GM12878 (cell line): ENCODE measurements at regions not wholly inside any gene's neighbourhood (a gene's known extent, or its start where the extent isn't known, plus 50 kb on each side); places are given as distances from the start of the nearest gene placed in this dataset.

ENCODE experiments used
- ATAC-seq: fragments of 200-7000 bp; cut with Tn5 transposase; 3 replicates; pipeline ENCODE4 v1.9.1; 2020; ENCODE audit warnings: mild to moderate bottlenecking, moderate library complexity
- BruUV-seq: library from RNA; stranded (reverse); fragments of 400-500 nt; replicated peaks from 2 replicates; lab custom pipeline; 2021; lab: Mats Ljungman, UMichigan
- CTCF ChIA-PET: fragments of 300-600 bp; sonication (Branson Sonifier 250); formaldehyde crosslinking; extraction: SDS; loops from one replicate; lab custom pipeline; 2021; ENCODE audit warnings: inconsistent platforms; lab: Yijun Ruan, JAX
- POLR2A ChIA-PET: fragments of 350-600 bp; formaldehyde crosslinking; extraction: SDS; loops from one replicate; lab custom pipeline; 2021; ENCODE audit warnings: inconsistent platforms; lab: Charles Lee
- RAD21 ChIA-PET: fragments of 300-600 bp; sonication (Branson Sonifier 250); formaldehyde crosslinking; loops from one replicate; lab custom pipeline; 2023; ENCODE audit warnings: antibody characterized with exemption; ENCODE audit not compliant: unreplicated experiment; lab: Charles Lee
- SMC1A ChIA-PET: fragments of 300-600 bp; sonication (Branson Sonifier 250); formaldehyde crosslinking; loops from one replicate; lab custom pipeline; 2023; ENCODE audit not compliant: unreplicated experiment, uncharacterized antibody; lab: Charles Lee
- DNase-seq: peaks from one replicate; pipeline ENCODE4 v3.0.0-alpha.2; 2011; ENCODE audit warnings: low read depth, low spot score
- FAIRE-seq: peaks from 3 replicates; lab custom pipeline; 2011; peaks lifted over from hg19 to GRCh38; lab: Jason Lieb, UNC
- H2AFZ ChIP-seq: 2 replicates; pipeline ENCODE4 v1.6.0; 2011; ENCODE audit warnings: low read depth, low read length, control low read depth; ENCODE audit not compliant: control insufficient read depth
- H3K27ac ChIP-seq: 2 replicates; pipeline ENCODE4 v1.5.1; 2011; ENCODE audit warnings: control low read depth; ENCODE audit not compliant: control insufficient read depth, insufficient read depth
- H3K27me3 ChIP-seq, 2 experiments: replicated peaks in 1 of 2; 2 replicates each; pipeline versions ENCODE4 v1.6.0 to v1.6.1; 2011; ENCODE audit warnings: low read length in 1 of 2; ENCODE audit not compliant: control insufficient read depth in 2 of 2, insufficient read depth in 2 of 2
- H3K36me3 ChIP-seq, 2 experiments: 2 replicates each; pipeline ENCODE4 v1.5.1; 2011; ENCODE audit warnings: low read length in 1 of 2; ENCODE audit not compliant: control insufficient read depth in 2 of 2, insufficient read depth in 2 of 2
- H3K4me1 ChIP-seq: 2 replicates; pipeline ENCODE4 v1.6.1; 2011; ENCODE audit warnings: mild to moderate bottlenecking, low read length, moderate library complexity, mixed read lengths; ENCODE audit not compliant: control insufficient read depth, insufficient read depth
- H3K4me2 ChIP-seq: 2 replicates; pipeline ENCODE4 v1.6.0; 2011; ENCODE audit warnings: control low read depth; ENCODE audit not compliant: control insufficient read depth, insufficient read depth
- H3K4me3 ChIP-seq: fragments of 200-600 bp; sonication (generic); 2 replicates; pipeline ENCODE4 v1.5.1; 2016
- H3K79me2 ChIP-seq: 2 replicates; pipeline ENCODE4 v1.6.0; 2011; ENCODE audit warnings: low read length; ENCODE audit not compliant: control insufficient read depth, insufficient read depth
- H3K9ac ChIP-seq: 2 replicates; pipeline ENCODE4 v1.8.0; 2011; ENCODE audit warnings: low read length, control low read depth, mixed read lengths; ENCODE audit not compliant: control insufficient read depth, insufficient read depth
- H3K9me3 ChIP-seq: replicated peaks from 3 replicates; pipeline ENCODE4 v1.5.1; 2011; ENCODE audit warnings: mild to moderate bottlenecking, low read length; ENCODE audit not compliant: control insufficient read depth, insufficient read depth
- H4K20me1 ChIP-seq: 2 replicates; pipeline ENCODE4 v1.6.0; 2011; ENCODE audit not compliant: control insufficient read depth, insufficient read depth
- CBFB ChIP-seq: IDR thresholded peaks from 2 replicates; pipeline ENCODE4 v1.6.1; 2016; ENCODE audit warnings: antibody characterized with exemption, low read depth
- CREB1 ChIP-seq: IDR thresholded peaks from 2 replicates; pipeline ENCODE4 v1.6.1; 2012; ENCODE audit warnings: low read depth, mild to moderate bottlenecking, inconsistent platforms
- CTCF ChIP-seq, 3 experiments: IDR thresholded peaks in 2 of 3; conservative IDR thresholded peaks in 1 of 3; 2 replicates each; pipeline ENCODE4 v1.5.1; 2011; ENCODE audit warnings: low read depth in 3 of 3, low read length in 3 of 3, mild to moderate bottlenecking in 3 of 3, control low read depth in 2 of 3, moderate library complexity in 2 of 3, inconsistent platforms in 1 of 3, mixed read lengths in 1 of 3; ENCODE audit not compliant: control insufficient read depth in 2 of 3, insufficient read depth in 1 of 3; ENCODE audit errors: extremely low read depth in 1 of 3
- E4F1 ChIP-seq: fragments of 450-650 bp; IDR thresholded peaks from 2 replicates; pipeline ENCODE4 v1.6.1; 2018; ENCODE audit warnings: borderline replicate concordance, mild to moderate bottlenecking; ENCODE audit not compliant: partially characterized antibody
- ETV6 ChIP-seq, 2 experiments: fragments of 450-650 bp in 1 of 2; IDR thresholded peaks in 1 of 2; conservative IDR thresholded peaks in 1 of 2; 2 replicates each; pipeline ENCODE4 v1.6.1; 2014; ENCODE audit warnings: antibody characterized with exemption in 1 of 2, borderline replicate concordance in 1 of 2, low read depth in 1 of 2, mild to moderate bottlenecking in 1 of 2, moderate library complexity in 1 of 2
- FOXM1 ChIP-seq: IDR thresholded peaks from 2 replicates; pipeline ENCODE4 v1.6.1; 2012; ENCODE audit warnings: low read depth, mild to moderate bottlenecking, inconsistent platforms, low read length, moderate library complexity
- HDAC6 ChIP-seq: fragments of 200-600 bp; sonication (generic); IDR thresholded peaks from one replicate; pipeline ENCODE4 v1.8.0; 2017; ENCODE audit warnings: antibody characterized with exemption; ENCODE audit not compliant: unreplicated experiment
- IRF4 ChIP-seq: IDR thresholded peaks from 2 replicates; pipeline ENCODE4 v1.6.1; 2011; ENCODE audit warnings: low read depth, low read length
- LARP7 ChIP-seq: fragments of 450-650 bp; IDR thresholded peaks from 2 replicates; pipeline ENCODE4 v1.6.1; 2017; ENCODE audit warnings: mild to moderate bottlenecking
- MEF2A ChIP-seq: IDR thresholded peaks from 2 replicates; pipeline ENCODE4 v1.6.1; 2011; ENCODE audit warnings: low read depth, mild to moderate bottlenecking, low read length, moderate library complexity; ENCODE audit not compliant: insufficient read depth
- MTA2 ChIP-seq: fragments of 450-650 bp; IDR thresholded peaks from 2 replicates; pipeline ENCODE4 v1.6.1; 2016; ENCODE audit warnings: low read depth, mild to moderate bottlenecking, moderate library complexity
- NR2C1 ChIP-seq: fragments of 450-650 bp; IDR thresholded peaks from 2 replicates; pipeline ENCODE4 v1.6.1; 2017; ENCODE audit warnings: antibody characterized with exemption, mild to moderate bottlenecking, moderate library complexity
- POLR2AphosphoS5 ChIP-seq: IDR thresholded peaks from 2 replicates; pipeline ENCODE4 v1.6.1; 2011; ENCODE audit warnings: mild to moderate bottlenecking, low read length, inconsistent platforms
- REST ChIP-seq: IDR thresholded peaks from 2 replicates; pipeline ENCODE4 v1.6.1; 2012; ENCODE audit warnings: mild to moderate bottlenecking, low read depth, low read length
- SIN3A ChIP-seq: IDR thresholded peaks from 2 replicates; pipeline ENCODE4 v1.6.1; 2012; ENCODE audit warnings: low read depth, low read length, improper control_type of control experiment
- STAT1 ChIP-seq: fragments of 450-650 bp; conservative IDR thresholded peaks from 2 replicates; pipeline ENCODE4 v1.6.1; 2014; ENCODE audit warnings: antibody characterized with exemption, mild to moderate bottlenecking
- SUZ12 ChIP-seq: fragments of 200-600 bp; sonication (generic); IDR thresholded peaks from one replicate; pipeline ENCODE4 v1.6.1; 2018; ENCODE audit warnings: antibody characterized with exemption, mild to moderate bottlenecking; ENCODE audit not compliant: unreplicated experiment
- WGBS: methylation state at CpG from one replicate; pipeline ENCODE4 v1.1.6; 2016; ENCODE audit warnings: low lambda C conversion rate; ENCODE audit not compliant: insufficient replicate concordance, insufficient coverage; ENCODE audit errors: missing lambda C conversion rate; 5-methylcytosine and 5-hydroxymethylcytosine counted together
- in situ Hi-C: fragments of 300-500 bp; cut with MboI; formaldehyde crosslinking; loops from 9 replicates; pipeline ENCODE4 v1.14.3; 2018; ENCODE audit warnings: mixed read lengths
- intact Hi-C: fragments of 100-400 bp; cut with micrococcal nuclease; formaldehyde crosslinking; loops from one replicate; pipeline ENCODE4 v1.14.2; 2022; ENCODE audit not compliant: unreplicated experiment

DNA sequence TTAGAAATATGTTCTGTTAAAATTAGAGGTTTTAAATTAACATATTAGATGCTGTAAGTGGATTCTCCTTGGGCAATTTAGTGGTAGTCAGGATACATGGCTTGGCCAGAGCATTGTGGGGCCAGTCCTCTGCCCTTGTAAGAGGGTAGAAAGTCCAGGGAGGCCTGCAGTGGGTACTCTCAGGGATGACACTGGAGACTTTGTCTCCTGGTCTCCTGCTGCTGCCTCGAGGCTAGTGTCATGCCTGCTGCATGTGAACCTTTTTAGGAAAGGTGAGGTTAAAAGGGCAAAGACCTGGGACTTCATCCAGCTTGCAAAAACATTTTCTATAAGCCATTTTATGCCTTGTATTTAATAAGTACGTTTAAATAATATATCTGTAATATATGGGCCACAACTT, 96.8 kb upstream of the PROK2 start (continued):
- TF ChIP-seq CTCF (IDR thresholded peaks at IDR 0.05 in 2 of 3, conservative IDR thresholded peaks at IDR 0.05 in 1 of 3; ENCODE audit: control insufficient read depth in 2 of 3, extremely low read depth in 1 of 3, insufficient read depth in 1 of 3, low read depth in 3 of 3, low read length in 3 of 3), result no peak
- TF ChIP-seq MEF2A, result no peak
- TF ChIP-seq IRF4, result no peak
- no peak for TF ChIP-seq NR2C1

- 10% methylated on average over 2 of the region's 2 CpGs for WGBS
- no peak for FAIRE-seq
- Histone ChIP-seq H3K9me3 (no peaks in the 10 kb centered on the region), H3K4me3 (no peak overlapping the region), H4K20me1 (no peaks in the 10 kb centered on the region), H3K27ac (no peak overlapping the region), H3K27me3 (no peaks in the 10 kb centered on the region; a peak in 1 of 4 replicates), H3K79me2 (no peaks in the 10 kb centered on the region), H3K9ac (no peak overlapping the region), H3K36me3 (no peaks in the 10 kb centered on the region), H3K4me1 (no peaks in the 10 kb centered on the region), H3K4me2 (no peak overlapping the region), H2AFZ (no peak overlapping the region)
- POLR2A ChIA-PET, result interaction anchor here (0.6 kb wide), 1 partner anchor 119 kb away, joined by 3 read pairs; no protein-coding TSS in a partner anchor
- CTCF ChIA-PET, result interaction anchor here (0.6 to 1.2 kb wide), 3 partner anchors 8 to 385 kb away, joined by 3 to 4 read pairs (median 3); no protein-coding TSS in a partner anchor
- RAD21 ChIA-PET, result no interaction called here
- no peak for ATAC-seq
- in situ Hi-C loops, result no loop called here
- SMC1A ChIA-PET, result interaction anchor here (1.0 to 1.8 kb wide), 2 partner anchors 10 to 21 kb away, joined by 4 to 6 read pairs; no protein-coding TSS in a partner anchor
- intact Hi-C loops, result no loop called here
- DNase-seq, result no peak
- no TSS peak for BruUV-seq
- TF ChIP-seq STAT1, result no peak
- TF ChIP-seq ETV6 (conservative IDR thresholded peaks at IDR 0.05 in 1 of 2, IDR thresholded peaks at IDR 0.05 in 1 of 2; ENCODE audit: borderline replicate concordance in 1 of 2, low read depth in 1 of 2), result no peak
- no peak for TF ChIP-seq CBFB
- TF ChIP-seq E4F1, result no peak
- TF ChIP-seq HDAC6, result no peak
- no peak for TF ChIP-seq CREB1
- no peak for TF ChIP-seq FOXM1
- TF ChIP-seq REST, result no peak
- no peak for TF ChIP-seq LARP7
- TF ChIP-seq SIN3A, result no peak
- no peak for TF ChIP-seq POLR2AphosphoS5
- TF ChIP-seq MTA2, result no peak
- no peak for TF ChIP-seq SUZ12
Measured at GRCh38 chr3:71881041-71881440, 96.1 kb upstream of the PROK2 start.
